Prostate gland (tissue), 2 donors: ENCODE measurements at regions not wholly inside any gene's neighbourhood (a gene's known extent, or its start where the extent isn't known, plus 50 kb on each side); places are given as distances from the start of the nearest gene placed in this dataset.

Experiments
- DNase-seq: peaks from one replicate; pipeline ENCODE4 v3.0.0-alpha.2; 2019; ENCODE audit warnings: low spot score
- H3K27ac ChIP-seq, 2 donors: fragments of 200-600 bp; sonication (generic); 2 replicates each; pipeline ENCODE4 v1.5.1; 2017 to 2019
- H3K27me3 ChIP-seq: fragments of 200-600 bp; sonication (generic); replicated peaks from 2 replicates; pipeline ENCODE4 v1.5.1; 2019; ENCODE audit not compliant: insufficient read depth
- H3K36me3 ChIP-seq, 2 donors: fragments of 200-600 bp; sonication (generic); 1 replicate in 1 of 2; 2 replicates in 1 of 2; pipeline versions ENCODE4 v1.5.1 to v1.8.1; 2017 to 2019
- H3K4me1 ChIP-seq: fragments of 200-600 bp; sonication (generic); replicated peaks from 2 replicates; pipeline ENCODE4 v1.5.1; 2019
- H3K4me3 ChIP-seq, 2 donors: fragments of 200-600 bp; sonication (generic); 2 replicates each; pipeline ENCODE4 v1.5.1; 2017 to 2019
- H3K9me3 ChIP-seq: fragments of 200-600 bp; sonication (generic); 2 replicates; pipeline ENCODE4 v1.5.1; 2017
- POLR2A ChIP-seq: fragments of 450-650 bp; IDR thresholded peaks from one replicate; pipeline ENCODE4 v1.6.1; 2016; ENCODE audit warnings: antibody characterized with exemption, mild to moderate bottlenecking
- POLR2AphosphoS5 ChIP-seq: sonication (generic); formaldehyde crosslinking; IDR thresholded peaks from one replicate; pipeline ENCODE4 v1.6.1; 2017; ENCODE audit warnings: antibody characterized with exemption
- WGBS: methylation state at CpG from one replicate; pipeline ENCODE4 v1.1.5; 2018; 5-methylcytosine and 5-hydroxymethylcytosine counted together
- intact Hi-C: fragments of 100-400 bp; cut with DNase I; formaldehyde crosslinking; loops from one replicate; pipeline ENCODE4 v1.14.2; 2022
- TF ChIP-seq, protein P1 (sequence below), 4 experiments: fragments of 200-600 bp in 2 of 4; fragments of 450-650 bp in 2 of 4; sonication (generic) in 2 of 4; IDR thresholded peaks; 1 replicate in 3 of 4; 2 replicates in 1 of 4; pipeline ENCODE4 v1.5.1; 2016 to 2019; ENCODE audit warnings: antibody characterized with exemption in 4 of 4, mild to moderate bottlenecking in 2 of 4, moderate library complexity in 2 of 4

DNA sequence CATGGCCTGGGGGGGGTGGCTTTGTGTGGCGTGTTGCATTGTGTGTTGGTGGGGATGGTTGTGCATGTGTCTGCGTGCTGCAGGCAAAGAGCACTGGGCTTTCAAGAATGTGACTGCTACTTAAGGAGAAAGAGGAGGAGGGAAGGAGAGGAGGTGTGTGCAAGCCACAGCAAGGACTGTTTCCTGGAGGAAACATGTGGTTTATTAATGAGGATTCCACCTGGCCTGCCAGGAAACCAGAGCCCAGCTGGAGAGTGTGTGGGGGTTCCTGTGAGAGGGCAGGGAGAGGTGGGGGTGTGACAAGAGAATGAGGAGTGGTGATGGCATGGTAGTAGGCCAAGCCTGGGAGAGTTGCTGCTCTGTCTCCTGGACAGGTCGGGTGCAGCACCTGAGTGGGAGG is 258.1 kb upstream of the ROPN1 start:
- TF ChIP-seq POLR2AphosphoS5 = no peak
- TF ChIP-seq POLR2A = no peak
- TF ChIP-seq, protein P1, sequence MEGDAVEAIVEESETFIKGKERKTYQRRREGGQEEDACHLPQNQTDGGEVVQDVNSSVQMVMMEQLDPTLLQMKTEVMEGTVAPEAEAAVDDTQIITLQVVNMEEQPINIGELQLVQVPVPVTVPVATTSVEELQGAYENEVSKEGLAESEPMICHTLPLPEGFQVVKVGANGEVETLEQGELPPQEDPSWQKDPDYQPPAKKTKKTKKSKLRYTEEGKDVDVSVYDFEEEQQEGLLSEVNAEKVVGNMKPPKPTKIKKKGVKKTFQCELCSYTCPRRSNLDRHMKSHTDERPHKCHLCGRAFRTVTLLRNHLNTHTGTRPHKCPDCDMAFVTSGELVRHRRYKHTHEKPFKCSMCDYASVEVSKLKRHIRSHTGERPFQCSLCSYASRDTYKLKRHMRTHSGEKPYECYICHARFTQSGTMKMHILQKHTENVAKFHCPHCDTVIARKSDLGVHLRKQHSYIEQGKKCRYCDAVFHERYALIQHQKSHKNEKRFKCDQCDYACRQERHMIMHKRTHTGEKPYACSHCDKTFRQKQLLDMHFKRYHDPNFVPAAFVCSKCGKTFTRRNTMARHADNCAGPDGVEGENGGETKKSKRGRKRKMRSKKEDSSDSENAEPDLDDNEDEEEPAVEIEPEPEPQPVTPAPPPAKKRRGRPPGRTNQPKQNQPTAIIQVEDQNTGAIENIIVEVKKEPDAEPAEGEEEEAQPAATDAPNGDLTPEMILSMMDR (IDR thresholded peaks at IDR 0.05) = no peak
- WGBS = 38% methylated on average over 3 of the region's 3 CpGs
- Histone ChIP-seq H3K27ac (no peak overlapping the region), H3K4me1 (no peaks in the 10 kb centered on the region), H3K36me3 (no peaks in the 10 kb centered on the region), H3K9me3 (no peaks in the 10 kb centered on the region), H3K27me3 (no peaks in the 10 kb centered on the region), H3K4me3 (no peak overlapping the region)
- intact Hi-C loops = no loop called here
- DNase-seq = no peak

DNA sequence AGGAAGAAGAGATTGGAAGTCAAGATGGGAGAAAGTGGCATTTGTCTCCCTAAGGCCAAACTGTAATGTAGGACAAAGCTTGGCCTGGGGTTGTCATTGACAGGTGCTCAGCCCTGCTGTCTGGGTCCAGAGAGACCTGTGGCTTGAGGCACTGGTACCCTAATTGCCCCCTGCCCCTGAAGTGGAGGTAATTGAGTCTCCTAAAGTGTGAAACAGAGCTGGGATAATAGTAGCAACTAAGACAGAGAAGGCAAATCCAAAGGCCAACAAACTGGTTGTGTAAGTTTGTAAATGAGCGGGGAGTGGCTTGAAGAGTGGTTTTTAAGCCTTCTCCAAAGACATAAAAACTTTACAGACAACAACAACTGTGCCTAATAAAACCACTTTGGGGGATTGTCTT is 264.2 kb upstream of the ROPN1 start:
- WGBS = 48% methylated on average over 1 of the region's 1 CpG
- no peak overlapping the region for H3K27ac ChIP-seq

DNA sequence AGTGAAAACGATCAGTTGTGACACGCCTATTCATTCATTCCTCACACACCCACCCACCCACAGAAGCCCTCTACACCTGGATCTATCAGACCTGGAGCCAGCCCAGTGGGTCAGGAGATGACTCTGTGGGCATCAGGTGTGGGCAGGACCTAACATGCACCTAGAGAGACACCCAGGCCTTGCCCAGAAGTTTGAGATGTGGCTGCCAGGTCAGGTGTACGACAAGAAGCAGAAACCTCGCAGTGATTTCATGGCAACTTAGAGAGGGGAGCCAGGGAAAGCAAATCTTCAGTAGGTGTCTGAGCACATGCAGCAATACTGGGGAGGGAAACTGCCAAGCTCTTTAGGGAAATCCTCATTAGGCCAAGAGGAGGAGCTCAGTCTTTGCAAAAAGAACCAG is 264.7 kb upstream of the ROPN1 start:
- Histone ChIP-seq H3K4me1 (no peaks in the 10 kb centered on the region), H3K4me3 (no peak overlapping the region), H3K36me3 (no peaks in the 10 kb centered on the region), H3K9me3 (no peaks in the 10 kb centered on the region), H3K27me3 (no peaks in the 10 kb centered on the region), H3K27ac (no peak overlapping the region)
- intact Hi-C loops = no loop called here
- TF ChIP-seq, protein P1 (IDR thresholded peaks at IDR 0.05) = no peak
- TF ChIP-seq POLR2AphosphoS5 (no peak), POLR2A (no peak)
- WGBS = 40% methylated on average over 4 of the region's 4 CpGs
- DNase-seq = no peak

More for the DNA sequence above, 264.2 kb upstream of the ROPN1 start:
- Histone ChIP-seq H3K9me3 (no peaks in the 10 kb centered on the region), H3K36me3 (no peaks in the 10 kb centered on the region), H3K4me1 (no peaks in the 10 kb centered on the region), H3K27me3 (no peaks in the 10 kb centered on the region), H3K4me3 (no peak overlapping the region)
- DNase-seq = no peak
- intact Hi-C loops = no loop called here
- TF ChIP-seq POLR2A (no peak), POLR2AphosphoS5 (no peak)
- TF ChIP-seq, protein P1 (IDR thresholded peaks at IDR 0.05) = no peak

DNA sequence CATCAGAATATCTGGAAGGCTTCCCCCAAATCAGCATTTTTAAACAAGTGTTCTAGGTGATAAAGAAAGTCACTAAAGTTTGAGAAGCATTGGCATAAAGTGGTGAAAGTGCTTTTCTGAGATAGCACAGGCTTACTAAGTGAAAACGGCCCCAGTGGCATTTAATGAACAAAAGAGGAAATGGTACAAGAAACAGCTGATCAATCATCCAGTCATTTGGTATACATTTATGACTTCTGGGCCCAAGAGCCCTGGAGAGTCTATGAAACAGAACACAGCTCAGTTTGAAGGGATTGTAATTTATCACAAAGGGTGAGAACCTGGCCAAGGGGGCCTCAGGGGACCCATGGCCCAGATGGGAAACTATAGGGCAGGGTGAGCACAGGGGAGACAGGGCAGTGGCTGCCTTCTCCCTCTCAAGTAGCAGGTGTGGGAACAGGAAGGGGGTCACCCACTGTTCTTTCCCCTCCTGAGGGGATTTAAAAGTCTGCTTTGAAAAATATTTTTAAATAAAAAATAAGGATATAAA is 265.5 kb upstream of the ROPN1 start:
- TF ChIP-seq POLR2AphosphoS5 = no peak
- no peak for TF ChIP-seq POLR2A
- TF ChIP-seq, protein P1 (IDR thresholded peaks at IDR 0.05) = no peak
- no peaks in the 10 kb centered on the region for H3K9me3 ChIP-seq
- H3K27ac ChIP-seq = no peak overlapping the region
- no peaks in the 10 kb centered on the region for H3K4me1 ChIP-seq
- intact Hi-C loops = no loop called here
- DNase-seq = no peak
- no peaks in the 10 kb centered on the region for H3K27me3 ChIP-seq
- no peaks in the 10 kb centered on the region for H3K36me3 ChIP-seq
- 0% methylated on average over 1 of the region's 1 CpG for WGBS
- no peak overlapping the region for H3K4me3 ChIP-seq

DNA sequence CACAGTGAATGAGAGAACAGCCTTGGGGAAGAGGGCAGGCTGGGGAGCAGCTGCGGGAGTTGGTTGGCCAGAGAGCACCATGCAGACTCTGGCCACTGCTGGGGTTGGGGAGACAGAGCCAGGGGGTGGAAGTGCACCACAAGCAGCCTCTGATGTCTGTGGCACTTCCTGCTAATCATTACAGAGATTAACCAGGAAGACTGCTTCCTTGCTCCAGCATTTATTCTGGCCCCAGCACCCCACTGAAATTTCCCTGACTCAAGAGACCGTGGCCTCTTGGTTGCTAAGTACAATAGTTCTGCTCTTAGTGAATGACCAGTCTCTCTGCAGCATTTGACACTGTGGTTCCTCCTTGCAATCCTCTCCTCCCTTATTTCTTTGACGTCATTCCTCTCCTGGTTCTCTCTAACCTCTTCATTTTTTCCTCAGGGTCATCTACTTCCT is 266.2 kb upstream of the ROPN1 start:
- H3K27me3 ChIP-seq = no peaks in the 10 kb centered on the region
- H3K9me3 ChIP-seq = no peaks in the 10 kb centered on the region
- no peak for DNase-seq
- intact Hi-C loops = no loop called here
- no peak for TF ChIP-seq POLR2A
- TF ChIP-seq POLR2AphosphoS5 = no peak
- TF ChIP-seq, protein P1 (IDR thresholded peaks at IDR 0.05) = no peak
- 79% methylated on average over 3 of the region's 3 CpGs for WGBS
- no peaks in the 10 kb centered on the region for H3K36me3 ChIP-seq
- H3K4me3 ChIP-seq = no peak overlapping the region
- no peak overlapping the region for H3K27ac ChIP-seq
- H3K4me1 ChIP-seq = no peaks in the 10 kb centered on the region
